H1 (cell line): ENCODE measurements at regions not wholly inside any gene's neighbourhood (a gene's known extent, or its start where the extent isn't known, plus 50 kb on each side); places are given as distances from the start of the nearest gene placed in this dataset.
A peak's percentile ranks its signal among the peaks of the same experiment; 100 is the strongest.

Experiments
- CTCF ChIA-PET: fragments of 300-600 bp; sonication (Branson Sonifier 250); formaldehyde crosslinking; loops from one replicate; lab custom pipeline; 2021; ENCODE audit not compliant: partially characterized antibody; lab: Charles Lee
- POLR2A ChIA-PET: fragments of 300-600 bp; sonication (Branson Sonifier 250); formaldehyde crosslinking; loops from one replicate; lab custom pipeline; 2021; ENCODE audit warnings: inconsistent platforms; ENCODE audit not compliant: partially characterized antibody; lab: Charles Lee
- DNase-seq, 2 experiments: peaks; one replicate each; pipeline versions ENCODE4 v3.0.0 to v3.0.0-alpha.2; 2010 to 2022; ENCODE audit warnings: low spot score in 2 of 2, low read depth in 1 of 2, mixed read lengths in 1 of 2
- FAIRE-seq: peaks from 2 replicates; lab custom pipeline; 2011; peaks lifted over from hg19 to GRCh38; lab: Jason Lieb, UNC
- H2AFZ ChIP-seq: 2 replicates; pipeline ENCODE4 v1.8.1; 2012; ENCODE audit warnings: low read length, inconsistent platforms
- H2AK5ac ChIP-seq: 2 replicates; pipeline ENCODE4 v1.6.1; 2013; ENCODE audit warnings: low read depth, low read length
- H2BK120ac ChIP-seq: replicated peaks from 2 replicates; pipeline ENCODE3; 2013; ENCODE audit warnings: low read depth, low read length, inconsistent platforms
- H2BK12ac ChIP-seq: 2 replicates; pipeline ENCODE4 v1.6.1; 2013; ENCODE audit warnings: low read depth, low read length
- H2BK15ac ChIP-seq: 2 replicates; pipeline ENCODE4 v1.6.1; 2013; ENCODE audit warnings: low read length
- H2BK20ac ChIP-seq: 2 replicates; pipeline ENCODE4 v1.6.1; 2013; ENCODE audit warnings: low read length
- H2BK5ac ChIP-seq: 2 replicates; pipeline ENCODE4 v1.6.1; 2013; ENCODE audit warnings: low read depth, low read length
- H3K14ac ChIP-seq: 2 replicates; pipeline ENCODE4 v1.6.1; 2013; ENCODE audit warnings: inconsistent platforms; ENCODE audit not compliant: insufficient read length
- H3K18ac ChIP-seq: 2 replicates; pipeline ENCODE4 v1.6.1; 2013; ENCODE audit warnings: low read length; ENCODE audit errors: extremely low read depth
- H3K23ac ChIP-seq: 2 replicates; pipeline ENCODE4 v1.6.1; 2013; ENCODE audit warnings: inconsistent platforms; ENCODE audit not compliant: insufficient read length
- H3K23me2 ChIP-seq: 2 replicates; pipeline ENCODE4 v1.6.1; 2013; ENCODE audit warnings: low read depth, low read length
- H3K27ac ChIP-seq: 2 replicates; pipeline ENCODE4 v1.6.1; 2011; ENCODE audit warnings: low read depth, low read length, inconsistent platforms
- H3K27me3 ChIP-seq, 4 experiments: replicated peaks in 1 of 4; 1 replicate in 1 of 4; 2 replicates in 3 of 4; pipeline versions ENCODE4 v1.6.1 to v1.8.1; 2011 to 2013; ENCODE audit warnings: low read length in 3 of 4, mild to moderate bottlenecking in 3 of 4, inconsistent platforms in 2 of 4, mixed read lengths in 2 of 4, moderate library complexity in 1 of 4; ENCODE audit not compliant: control insufficient read depth in 3 of 4, insufficient read depth in 3 of 4; ENCODE audit errors: extremely low read depth in 1 of 4
- H3K36me3 ChIP-seq, 4 experiments: 2 replicates each; pipeline versions ENCODE4 v1.6.1 to v1.8.1; 2011 to 2013; ENCODE audit warnings: mild to moderate bottlenecking in 4 of 4, low read length in 3 of 4, moderate library complexity in 2 of 4, control low read depth in 1 of 4, inconsistent platforms in 1 of 4; ENCODE audit not compliant: insufficient read depth in 4 of 4, control insufficient read depth in 2 of 4
- H3K4ac ChIP-seq: replicated peaks from 2 replicates; pipeline ENCODE3; 2013; ENCODE audit warnings: low read length, low read depth, mixed read lengths, inconsistent platforms; ENCODE audit not compliant: insufficient read length
- H3K4me1 ChIP-seq, 4 experiments: replicated peaks in 1 of 4; 1 replicate in 1 of 4; 2 replicates in 3 of 4; pipeline versions ENCODE4 v1.6.1 to v1.8.1; 2011 to 2013; ENCODE audit warnings: low read length in 3 of 4, inconsistent platforms in 2 of 4, mixed read lengths in 1 of 4; ENCODE audit not compliant: insufficient read depth in 4 of 4, control insufficient read depth in 3 of 4
- H3K4me2 ChIP-seq, 2 experiments: 2 replicates each; pipeline versions ENCODE4 v1.6.1 to v1.8.1; 2011 to 2013; ENCODE audit warnings: low read depth in 2 of 2, low read length in 2 of 2, control low read depth in 1 of 2, inconsistent platforms in 1 of 2, mild to moderate bottlenecking in 1 of 2; ENCODE audit not compliant: insufficient read depth in 1 of 2
- H3K4me3 ChIP-seq, 4 experiments: fragments of 200-600, 300-600 bp in 1 of 4; sonication (generic), shearing (Covaris generic), sonication (Bioruptor Twin) in 1 of 4; 2 replicates each; pipeline versions ENCODE4 v1.5.1 to v1.8.1; 2011 to 2016; ENCODE audit warnings: low read length in 4 of 4, low read depth in 3 of 4, control low read depth in 2 of 4, inconsistent platforms in 2 of 4, mild to moderate bottlenecking in 2 of 4, mixed read lengths in 1 of 4, moderate library complexity in 1 of 4; ENCODE audit not compliant: insufficient read depth in 2 of 4; ENCODE audit errors: extremely low read depth in 1 of 4
- H3K56ac ChIP-seq: replicated peaks from 2 replicates; pipeline ENCODE3; 2013; ENCODE audit warnings: low read depth, mild to moderate bottlenecking, mixed read lengths, low read length, inconsistent platforms; ENCODE audit not compliant: insufficient read length
- H3K79me1 ChIP-seq: 2 replicates; pipeline ENCODE4 v1.6.1; 2013; ENCODE audit warnings: low read depth, low read length, control low read depth
- H3K79me2 ChIP-seq, 2 experiments: 2 replicates each; pipeline versions ENCODE4 v1.6.1 to v1.8.1; 2012 to 2013; ENCODE audit warnings: low read length in 2 of 2, mild to moderate bottlenecking in 2 of 2, inconsistent platforms in 1 of 2; ENCODE audit not compliant: insufficient read depth in 2 of 2, control insufficient read depth in 1 of 2
- H3K9ac ChIP-seq, 4 experiments: replicated peaks in 1 of 4; 1 replicate in 1 of 4; 2 replicates in 3 of 4; pipeline versions ENCODE4 v1.6.1 to v1.8.1; 2011 to 2013; ENCODE audit warnings: low read depth in 3 of 4, low read length in 3 of 4, control low read depth in 2 of 4, mild to moderate bottlenecking in 2 of 4, moderate library complexity in 2 of 4, inconsistent platforms in 1 of 4; ENCODE audit errors: extremely low read depth in 1 of 4
- H3K9me3 ChIP-seq, 2 experiments: 2 replicates each; pipeline versions ENCODE4 v1.6.1 to v1.8.1; 2012 to 2013; ENCODE audit warnings: mild to moderate bottlenecking in 2 of 2, moderate library complexity in 2 of 2, control low read depth in 1 of 2, inconsistent platforms in 1 of 2, low read depth in 1 of 2, low read length in 1 of 2, mixed read lengths in 1 of 2; ENCODE audit not compliant: insufficient read depth in 2 of 2
- H4K20me1 ChIP-seq, 2 experiments: replicated peaks in 1 of 2; 2 replicates each; pipeline versions ENCODE3 to v1.8.1; 2011 to 2013; ENCODE audit warnings: inconsistent platforms in 2 of 2, low read length in 2 of 2, mild to moderate bottlenecking in 1 of 2; ENCODE audit not compliant: insufficient read depth in 2 of 2, control insufficient read depth in 1 of 2
- H4K5ac ChIP-seq: 2 replicates; pipeline ENCODE4 v1.6.1; 2013; ENCODE audit warnings: low read length, low read depth, mixed read lengths, inconsistent platforms; ENCODE audit not compliant: insufficient read length
- H4K8ac ChIP-seq: 2 replicates; pipeline ENCODE4 v1.8.0; 2013; ENCODE audit warnings: mild to moderate bottlenecking, moderate library complexity, low read length, inconsistent platforms; ENCODE audit not compliant: insufficient read depth; ENCODE audit errors: extremely low read depth
- H4K91ac ChIP-seq: replicated peaks from 2 replicates; pipeline ENCODE3; 2013; ENCODE audit warnings: low read length, mixed read lengths, inconsistent platforms; ENCODE audit not compliant: insufficient read length
- CHD2 ChIP-seq: IDR thresholded peaks from 2 replicates; pipeline ENCODE4 v1.6.1; 2012; ENCODE audit warnings: low read length, improper control_type of control experiment
- GTF2F1 ChIP-seq: IDR thresholded peaks from 2 replicates; pipeline ENCODE4 v1.6.1; 2012; ENCODE audit warnings: low read depth, low read length, improper control_type of control experiment, borderline replicate concordance
- JUND ChIP-seq: IDR thresholded peaks from 2 replicates; pipeline ENCODE4 v1.6.1; 2011; ENCODE audit warnings: mild to moderate bottlenecking, improper control_type of control experiment, low read length
- MAX ChIP-seq: IDR thresholded peaks from 2 replicates; pipeline ENCODE4 v1.6.1; 2012; ENCODE audit warnings: inconsistent platforms
- PHF8 ChIP-seq: fragments of 200-600 bp; sonication (generic); conservative IDR thresholded peaks from 2 replicates; pipeline ENCODE4 v1.7.1; 2012; ENCODE audit warnings: low read depth, mild to moderate bottlenecking, inconsistent platforms, low read length, moderate library complexity
- POLR2AphosphoS5 ChIP-seq: IDR thresholded peaks from 2 replicates; pipeline ENCODE4 v1.6.1; 2011; ENCODE audit warnings: low read depth, low read length
- SIX5 ChIP-seq: IDR thresholded peaks from 2 replicates; pipeline ENCODE4 v1.6.1; 2011; ENCODE audit warnings: mild to moderate bottlenecking, low read depth, low read length
- TBP ChIP-seq: IDR thresholded peaks from 2 replicates; pipeline ENCODE4 v1.6.1; 2011; ENCODE audit warnings: low read depth, low read length, improper control_type of control experiment
- WGBS, 2 experiments: shearing (Covaris generic) in 1 of 2; methylation state at CpG; one replicate each; pipeline versions ENCODE4 v1.1.6 to v1.1.7; 2013 to 2015; ENCODE audit warnings: low lambda C conversion rate in 2 of 2, mixed read lengths in 2 of 2, inconsistent platforms in 1 of 2, low coverage in 1 of 2, missing lambda C conversion rate in 1 of 2; ENCODE audit not compliant: insufficient replicate concordance in 2 of 2, insufficient coverage in 1 of 2, insufficient read length in 1 of 2; ENCODE audit errors: extremely low coverage in 1 of 2, missing lambda C conversion rate in 1 of 2; 5-methylcytosine and 5-hydroxymethylcytosine counted together

- H4K8ac ChIP-seq = peak overlapping the region; percentile 81
- no peak overlapping the region for H2BK120ac ChIP-seq
- no peak overlapping the region for H3K27ac ChIP-seq
- no peak for TF ChIP-seq MAX
- TF ChIP-seq CHD2 = no peak
- no peak for TF ChIP-seq GTF2F1
- no peak for TF ChIP-seq JUND
- no peak for TF ChIP-seq PHF8
- TF ChIP-seq POLR2AphosphoS5 = no peak
- no peak for TF ChIP-seq SIX5
- no peak for TF ChIP-seq TBP
- no peaks in the 10 kb centered on the region for H3K9me3 ChIP-seq
- ChIA-PET CTCF (interaction anchor here (1.1 to 1.3 kb wide), 5 partner anchors 10 to 87 kb away, joined by 3 to 5 read pairs (median 4); no protein-coding TSS in a partner anchor), POLR2A (no interaction called here)
- peaks cover 0 to 4% of the 10 kb centered on the region in 2 experiments for H4K20me1 ChIP-seq
- H3K4me1 ChIP-seq = peaks cover 0 to 33% (median 22%) of the 10 kb centered on the region in 4 experiments; a peak in 6 of 7 replicates
- no peaks in the 10 kb centered on the region for H3K27me3 ChIP-seq
- 90% methylated on average over 23 of the region's 25 CpGs; no CpG with 5 or more reads in 1 of the 2 experiments for WGBS, 2 experiments
- no peak overlapping the region for H3K18ac ChIP-seq
- H3K36me3 ChIP-seq = no peaks in the 10 kb centered on the region
- H2BK12ac ChIP-seq = no peak overlapping the region; the same call in 1 of the 2 replicates
- H3K79me2 ChIP-seq = peaks cover 0 to 63% of the 10 kb centered on the region in 2 experiments; a peak in 2 of 4 replicates
- no peak overlapping the region for H2BK20ac ChIP-seq
- peak overlapping the region; percentile 48; the same call in 1 of the 2 replicates for H2BK5ac ChIP-seq
- H3K4me2 ChIP-seq = no peak overlapping the region
- no peak overlapping the region for H3K4ac ChIP-seq
- no peak overlapping the region for H3K23ac ChIP-seq
- H4K91ac ChIP-seq = no peak overlapping the region
- no peaks in the 10 kb centered on the region for H3K23me2 ChIP-seq
- H2AK5ac ChIP-seq = 0 out of 2 replicates have a peak overlapping the region, but pooled peaks have one; percentile 78
- no peak overlapping the region for H3K9ac ChIP-seq
- no peak overlapping the region for H3K56ac ChIP-seq
- no peak overlapping the region for H2AFZ ChIP-seq
- no peak overlapping the region for H4K5ac ChIP-seq
- H2BK15ac ChIP-seq = no peak overlapping the region
- H3K14ac ChIP-seq = no peak overlapping the region
- peaks cover 12% of the 10 kb centered on the region for H3K79me1 ChIP-seq
- FAIRE-seq (no peak), DNase-seq (no peak)
- H3K4me3 ChIP-seq = no peak overlapping the region
These were observed 69.1 kb upstream of the PPARA start for GRCh38 chr22:46081036-46081830.
